NK-92 treated with Interleukin-12 subunit alpha and Interleukin-12 subunit beta, amount 100 ng/mL, for 24 hours (cell line): ENCODE measurements at regions not wholly inside any gene's neighbourhood (a gene's known extent, or its start where the extent isn't known, plus 50 kb on each side); places are given as distances from the start of the nearest gene placed in this dataset.
"Not testable (repeated sequence)": the region's sequence is repeated elsewhere in the genome, so short reads cannot be mapped to it uniquely, and the experiment has no call there.

Experiments
- DNase-seq: peaks from one replicate; lab custom pipeline; 2025; lab: John Stamatoyannopoulos, UW

DNA sequence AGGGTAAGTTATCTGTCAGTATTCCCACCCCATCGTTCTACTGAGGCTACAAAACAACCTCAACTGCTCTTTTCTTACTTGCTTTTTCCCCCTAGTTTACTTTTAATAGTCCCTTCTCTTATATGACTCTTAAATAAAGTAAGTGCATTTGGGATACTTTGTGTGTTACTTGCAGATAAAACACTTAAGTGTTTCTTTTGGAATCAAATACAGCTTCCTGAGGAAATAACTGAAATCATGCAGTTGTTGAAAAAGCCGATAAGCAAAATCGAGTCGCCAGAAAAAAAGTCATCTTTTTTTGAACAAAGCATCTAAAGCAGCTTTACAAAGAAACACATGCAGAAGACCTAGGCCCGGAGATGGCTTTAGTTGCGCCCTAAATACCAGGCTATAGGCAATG, 53.5 kb upstream of the EPB41L4A start:
- DNase-seq = no peak

DNA sequence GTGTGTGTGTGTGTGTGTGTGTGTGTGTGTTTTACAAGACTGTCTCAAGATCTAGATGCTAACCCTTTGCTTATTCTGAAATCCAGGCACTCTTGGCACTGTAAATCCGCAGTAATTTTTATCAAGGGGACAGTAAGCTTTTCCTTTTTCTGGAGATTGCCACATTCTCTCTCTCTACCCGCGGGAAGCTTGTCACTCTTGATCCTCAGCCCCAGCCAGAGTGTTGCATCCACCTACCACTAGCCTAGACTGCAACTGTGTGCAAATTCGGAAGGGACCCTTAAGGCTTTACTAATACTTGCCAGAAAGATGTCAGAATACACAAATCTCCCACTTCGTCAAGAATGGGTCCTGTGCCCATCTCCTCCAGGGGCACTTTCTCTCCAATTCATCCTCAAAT, 54.9 kb upstream of the EPB41L4A start:
- no peak for DNase-seq

DNA sequence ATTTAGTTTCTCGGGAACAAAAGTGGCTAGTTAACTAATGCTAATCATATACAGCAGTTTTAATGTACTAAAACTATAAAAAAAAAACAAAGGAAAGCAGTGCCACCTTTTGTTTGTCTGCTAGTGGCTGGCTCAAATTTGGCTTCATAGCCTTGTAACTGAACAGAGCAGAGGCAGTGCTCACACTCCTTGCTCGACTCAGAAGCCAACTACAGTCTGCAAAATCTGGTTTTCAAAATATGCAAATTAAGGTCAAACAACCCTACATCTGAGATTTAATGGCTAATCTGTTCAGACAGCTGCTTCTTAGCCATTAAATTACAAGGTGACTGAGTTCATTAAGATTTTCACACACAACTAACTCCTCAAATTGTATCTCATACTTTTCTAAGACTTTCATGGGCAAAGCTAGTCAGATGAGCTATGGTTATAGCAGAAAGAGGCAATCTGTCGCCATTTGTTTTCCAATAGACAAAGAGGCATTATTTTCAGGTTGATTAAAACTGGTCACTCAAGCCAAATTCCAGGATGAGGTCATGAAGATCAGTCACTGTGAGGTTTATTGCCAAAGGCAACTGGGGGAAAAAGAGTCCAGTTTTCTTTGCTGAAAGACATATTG, 56.8 kb upstream of the EPB41L4A start:
- DNase-seq = no peak

DNA sequence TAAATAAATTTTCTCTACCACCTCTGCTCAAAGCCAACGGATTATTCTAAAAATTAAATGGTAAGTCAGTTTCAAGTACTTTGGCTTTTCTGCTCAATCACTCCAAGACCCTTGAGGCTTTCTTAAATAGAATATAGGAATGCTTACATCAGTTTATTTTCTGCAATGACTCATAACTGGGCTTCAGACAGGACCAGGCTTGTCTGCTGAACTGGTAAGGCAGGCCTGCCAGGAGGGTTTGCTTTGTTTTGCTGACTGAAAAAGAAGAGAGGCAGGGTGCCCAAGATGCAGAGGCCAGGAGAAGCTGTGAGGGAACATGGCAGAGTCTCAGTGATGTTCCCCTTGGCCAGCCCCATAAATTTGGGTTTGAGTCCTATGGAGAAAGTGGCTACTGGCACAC, 60.3 kb upstream of the EPB41L4A start:
- DNase-seq = no peak

DNA sequence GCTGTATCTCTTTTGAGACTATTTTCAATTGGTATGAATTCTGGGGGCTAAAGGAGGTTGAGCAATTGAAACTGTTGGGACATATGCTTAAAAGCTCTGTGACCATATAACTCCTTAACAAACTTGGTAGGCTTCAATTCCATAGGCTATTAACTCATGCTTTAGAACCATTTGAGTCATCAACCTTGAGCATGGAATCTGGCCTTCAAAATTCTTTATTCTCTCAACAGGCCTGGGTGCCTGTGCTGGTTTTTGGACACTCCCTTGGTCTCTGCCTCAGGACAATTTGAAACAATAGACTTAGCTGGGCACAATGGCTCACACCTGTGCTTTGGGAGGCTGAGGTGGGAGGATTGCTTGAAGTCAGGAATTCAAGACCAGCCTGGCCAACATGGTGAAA, 61.4 kb upstream of the EPB41L4A start:
- no peak for DNase-seq

DNA sequence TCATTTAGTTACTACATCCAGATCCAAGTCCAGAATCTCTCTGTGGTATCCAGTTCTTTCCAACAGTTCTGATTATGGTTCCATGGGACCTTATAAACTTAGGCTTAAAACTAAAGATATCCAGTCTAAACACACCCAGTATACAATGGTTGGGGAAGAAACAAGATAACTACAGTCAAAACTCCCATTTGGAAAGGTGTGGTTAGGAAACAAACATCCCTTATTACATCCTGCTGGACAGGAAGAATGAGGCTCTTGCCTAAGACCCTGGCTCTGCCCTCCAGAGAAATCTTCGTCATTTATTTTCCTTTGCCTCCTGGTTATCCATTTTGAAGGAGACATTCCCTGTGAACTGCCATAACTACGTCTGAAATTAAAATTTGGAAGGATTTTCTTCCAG, 64.6 kb upstream of the EPB41L4A start:
- DNase-seq = no peak

DNA sequence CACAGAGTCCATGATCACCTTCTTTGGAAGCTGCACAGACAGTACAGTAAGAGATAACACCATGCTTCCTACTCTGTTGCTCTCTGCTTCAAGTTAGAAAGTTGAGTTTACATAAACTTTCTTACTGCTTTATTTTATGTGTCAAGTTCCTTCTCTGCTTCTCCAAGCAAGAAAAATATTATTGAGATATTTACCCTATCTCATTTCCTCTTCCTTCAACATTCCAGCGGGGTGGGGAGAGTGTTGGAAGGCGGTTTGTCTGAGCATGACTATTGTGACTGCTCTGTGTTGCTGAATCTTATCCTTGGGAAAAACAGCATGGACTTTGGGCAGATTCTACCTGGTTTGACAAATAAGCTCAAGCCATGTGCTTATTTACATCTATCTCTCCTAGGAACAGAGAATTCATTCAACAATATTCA, 66.9 kb upstream of the EPB41L4A start:
- DNase-seq = no peak

DNA sequence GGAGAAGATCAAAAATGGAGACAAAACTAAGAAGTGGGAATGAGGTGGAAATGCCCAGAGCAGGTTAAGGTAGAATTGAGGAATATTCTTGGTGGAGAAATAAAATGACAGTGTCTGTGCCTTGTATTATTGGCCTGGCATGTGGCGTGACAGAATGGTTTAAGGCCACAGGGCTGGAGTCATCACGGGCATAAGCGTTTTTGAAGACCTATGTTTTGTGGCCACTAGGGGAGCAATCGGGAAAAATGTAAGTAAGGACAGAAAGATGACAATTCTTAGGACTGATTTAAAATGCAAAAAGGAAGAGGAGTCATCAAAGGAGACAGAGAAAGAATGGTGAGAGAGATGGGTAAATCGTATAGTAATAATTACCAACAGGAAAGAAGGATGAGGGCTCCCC, 72.2 kb upstream of the EPB41L4A start:
- DNase-seq = no peak

DNA sequence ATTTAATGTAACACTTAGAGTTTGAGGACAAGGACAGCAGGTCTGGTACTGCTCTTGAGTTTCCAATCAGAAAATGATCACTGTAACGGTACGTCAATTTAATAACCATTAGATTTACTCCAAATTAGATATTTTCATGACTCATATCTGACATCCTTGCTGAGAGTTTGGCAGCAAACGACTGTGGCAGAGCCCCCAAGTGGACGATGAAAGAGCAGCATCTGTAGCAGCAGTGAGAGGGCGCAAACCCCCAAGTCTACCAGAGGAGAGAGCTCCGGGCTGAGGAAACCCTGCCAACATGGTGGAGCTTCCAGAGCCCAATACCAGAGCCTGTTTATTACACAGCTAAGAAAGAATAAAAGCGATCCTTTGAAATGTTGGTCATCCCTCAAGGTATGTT, 73.2 kb upstream of the EPB41L4A start:
- DNase-seq = peak; percentile 5

DNA sequence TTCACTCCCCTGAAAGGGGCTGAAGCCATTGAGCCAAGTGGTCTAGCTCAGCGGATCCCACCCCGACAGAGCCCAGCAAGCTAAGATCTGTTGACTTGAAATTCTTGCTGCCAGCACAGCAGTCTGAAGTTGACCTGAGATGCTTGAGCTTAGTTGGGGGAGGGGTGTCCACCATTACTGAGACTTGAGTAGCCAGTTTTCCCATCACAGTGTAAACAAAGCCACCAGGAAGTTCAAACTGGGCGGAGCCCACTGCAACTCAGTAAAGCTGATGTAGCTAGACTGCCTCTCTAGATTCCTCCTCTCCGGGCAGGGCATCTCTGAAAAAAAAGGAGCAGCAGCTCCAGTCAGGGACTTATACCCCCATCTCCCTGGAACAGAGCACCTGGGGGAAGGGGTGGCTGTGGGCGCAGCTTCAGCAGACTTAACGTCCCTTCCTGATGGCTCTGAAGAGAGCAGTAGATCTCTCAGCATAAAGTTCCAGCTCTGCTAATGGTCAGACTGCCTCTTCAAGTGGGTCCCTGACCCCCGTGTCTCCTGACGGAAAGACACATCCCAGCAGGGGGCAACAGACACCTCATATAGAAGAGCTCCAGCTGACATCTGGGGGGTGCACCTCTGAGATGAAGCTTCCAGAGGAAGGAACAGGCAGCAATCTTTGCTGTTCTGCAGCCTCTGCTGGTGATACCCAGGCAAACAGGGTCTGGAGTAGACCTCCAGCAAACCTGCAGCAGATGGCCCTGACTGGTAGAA, 84.8 kb upstream of the EPB41L4A start:
- DNase-seq = not testable (repeated sequence)

DNA sequence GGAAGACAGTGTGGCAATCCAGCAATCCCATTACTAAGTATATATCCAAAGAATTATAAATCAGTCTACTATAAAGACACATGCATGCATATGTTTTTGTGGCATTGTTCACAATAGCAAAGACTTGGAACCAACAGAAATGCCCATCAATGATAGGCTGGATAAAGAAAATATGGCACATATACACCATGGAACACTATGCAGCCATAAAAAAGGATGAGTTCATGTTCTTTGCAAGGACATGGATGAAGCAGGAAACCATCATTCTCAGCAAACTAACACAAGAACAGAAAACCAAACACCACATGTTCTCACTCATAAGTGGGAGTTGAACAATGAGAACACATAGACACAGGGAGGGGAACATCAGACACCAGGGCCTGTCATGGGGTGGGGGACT, 90.0 kb upstream of the EPB41L4A start:
- not testable (repeated sequence) for DNase-seq

DNA sequence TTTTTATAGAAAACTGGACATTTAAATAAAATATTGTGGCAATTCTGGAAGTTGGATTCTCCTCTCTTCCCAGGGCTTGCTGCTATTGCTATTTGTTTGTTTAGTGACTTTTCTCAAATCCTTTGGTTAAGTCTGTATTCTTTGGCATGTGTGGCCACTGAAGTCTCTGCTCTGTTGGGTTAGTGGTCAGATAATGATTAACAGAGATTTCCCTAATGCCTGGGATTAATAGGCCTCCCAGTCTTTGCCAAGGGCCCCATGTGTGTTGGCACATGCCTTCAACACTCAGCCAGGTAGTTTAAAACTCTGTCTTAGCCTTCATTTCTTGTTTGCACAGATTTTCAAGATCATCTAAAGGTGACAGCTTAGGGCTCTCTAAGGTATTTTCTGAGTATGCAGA, 92.8 kb upstream of the EPB41L4A start:
- DNase-seq = no peak

DNA sequence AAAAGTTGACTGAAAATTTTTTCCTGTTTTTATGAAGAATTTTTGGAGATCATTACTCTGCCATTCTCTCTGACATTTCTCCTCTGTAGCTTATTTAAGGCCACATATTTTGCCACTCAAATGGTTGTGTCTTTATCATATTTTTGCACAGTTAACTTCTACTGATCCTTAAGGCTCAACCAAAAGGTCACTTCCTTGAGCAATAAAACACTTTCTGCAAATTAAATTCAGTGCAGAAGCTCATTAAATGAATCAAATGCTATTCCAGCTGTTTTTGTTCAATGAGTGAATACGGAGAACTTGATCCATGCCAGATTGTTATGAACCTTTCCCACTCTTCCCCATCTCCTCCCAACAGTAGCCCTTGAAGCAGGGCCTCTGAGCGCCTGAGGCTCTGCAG, 93.8 kb upstream of the EPB41L4A start:
- no peak for DNase-seq

DNA sequence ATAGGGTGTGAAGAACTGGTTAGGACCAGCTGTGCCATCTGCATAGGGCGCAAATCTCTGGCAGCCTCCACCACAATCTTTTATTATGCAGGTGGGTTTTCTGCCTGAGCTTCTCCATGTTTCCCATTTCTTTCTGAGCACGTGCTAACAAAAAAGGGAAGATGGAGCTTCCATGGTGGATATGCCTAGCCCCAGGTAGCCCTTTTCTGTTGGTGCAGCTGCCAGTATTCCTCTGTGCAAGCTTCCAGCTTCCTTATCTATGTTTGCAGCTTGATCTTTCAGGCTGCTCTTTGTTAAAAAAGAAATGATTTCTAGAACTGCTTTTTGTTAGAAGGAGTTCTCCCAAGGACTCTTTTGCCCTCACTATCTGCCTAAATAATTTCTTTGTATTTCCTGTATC, 95.0 kb upstream of the EPB41L4A start:
- no peak for DNase-seq

DNA sequence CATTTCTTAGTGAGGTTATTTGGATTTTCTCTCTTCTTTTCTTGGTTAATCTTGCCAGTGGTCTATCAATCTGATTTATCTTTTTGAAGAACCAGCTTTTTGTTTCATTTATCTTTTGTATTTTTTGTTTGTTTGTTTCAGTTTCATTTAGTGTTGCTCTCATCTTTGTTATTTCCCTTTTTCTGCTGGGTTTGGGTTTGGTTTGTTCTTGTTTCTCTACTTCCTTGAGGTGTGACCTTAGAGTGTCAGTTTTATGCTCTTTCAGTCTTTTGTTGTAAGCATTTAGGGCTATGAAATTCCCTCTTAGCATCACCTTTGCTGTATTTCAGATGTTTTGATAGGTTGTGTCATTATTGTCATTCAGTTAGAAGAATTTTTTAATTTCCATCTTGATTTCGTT, 101.4 kb upstream of the EPB41L4A start:
- DNase-seq = not testable (repeated sequence)

DNA sequence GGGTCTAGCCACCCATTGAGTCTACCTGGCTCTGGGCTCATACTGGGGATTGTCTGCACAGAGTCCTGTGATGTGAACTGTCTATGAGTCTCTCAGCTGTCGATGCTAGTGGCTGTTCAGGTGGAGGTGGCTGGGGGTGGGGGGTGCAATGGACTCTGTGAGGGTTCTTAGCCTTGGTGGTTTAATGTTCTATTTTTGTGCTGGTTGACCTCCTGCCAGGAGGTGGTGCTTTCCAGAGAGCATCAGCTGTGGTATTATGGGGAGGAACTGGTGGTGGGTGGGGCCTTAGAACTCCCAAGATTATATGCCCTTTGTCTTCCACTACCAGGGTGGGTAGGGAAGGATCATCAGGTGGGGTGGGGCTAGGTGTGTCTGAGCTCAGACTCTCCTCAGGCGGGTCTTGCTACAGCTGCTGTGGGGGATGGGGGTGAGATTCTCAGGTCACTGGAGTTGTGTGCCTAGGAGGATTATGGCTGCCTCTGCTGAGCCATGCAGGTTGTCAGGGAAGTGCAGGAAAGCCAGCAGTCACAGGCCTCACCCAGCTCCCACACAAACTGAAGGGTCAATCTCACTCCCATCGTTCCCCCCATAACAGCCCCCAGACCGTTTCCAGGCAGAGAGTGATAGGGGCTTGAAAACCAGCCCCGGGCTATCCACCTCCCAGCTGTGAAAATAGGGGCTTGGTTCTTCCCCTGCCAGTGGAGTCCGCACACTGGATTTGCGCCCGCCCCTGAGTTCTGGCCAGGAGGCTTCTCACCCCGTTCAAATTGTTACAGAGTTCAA, 104.0 kb upstream of the EPB41L4A start:
- not testable (repeated sequence) for DNase-seq

DNA sequence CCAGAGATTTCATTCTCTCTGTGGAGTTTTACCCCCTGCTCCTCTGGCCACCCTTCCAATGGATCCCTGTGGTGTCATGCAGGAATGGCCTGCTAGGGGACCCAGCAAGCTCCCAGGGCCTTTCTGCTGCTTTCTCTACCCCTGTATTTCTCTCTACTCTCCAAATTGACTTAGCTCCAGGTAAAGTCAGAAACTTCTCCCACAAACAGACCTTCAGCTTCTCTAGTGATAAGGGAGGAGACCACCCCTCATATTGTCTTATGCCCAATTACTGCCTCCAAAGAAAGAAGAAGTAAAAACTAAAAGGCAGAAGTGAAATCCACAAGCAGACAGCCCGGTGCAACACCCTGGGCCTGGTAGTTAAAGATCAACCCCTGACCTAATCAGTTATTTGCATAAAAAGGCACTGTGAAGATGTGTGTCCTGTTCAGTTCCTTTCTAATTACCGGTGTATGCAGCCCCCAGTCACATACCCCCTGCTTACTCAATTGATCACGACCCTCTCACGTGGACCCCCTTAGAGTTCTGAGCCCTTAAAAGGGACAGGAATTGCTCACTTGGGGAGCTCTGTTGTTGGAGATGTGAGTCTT, 104.7 kb upstream of the EPB41L4A start:
- DNase-seq = not testable (repeated sequence)

DNA sequence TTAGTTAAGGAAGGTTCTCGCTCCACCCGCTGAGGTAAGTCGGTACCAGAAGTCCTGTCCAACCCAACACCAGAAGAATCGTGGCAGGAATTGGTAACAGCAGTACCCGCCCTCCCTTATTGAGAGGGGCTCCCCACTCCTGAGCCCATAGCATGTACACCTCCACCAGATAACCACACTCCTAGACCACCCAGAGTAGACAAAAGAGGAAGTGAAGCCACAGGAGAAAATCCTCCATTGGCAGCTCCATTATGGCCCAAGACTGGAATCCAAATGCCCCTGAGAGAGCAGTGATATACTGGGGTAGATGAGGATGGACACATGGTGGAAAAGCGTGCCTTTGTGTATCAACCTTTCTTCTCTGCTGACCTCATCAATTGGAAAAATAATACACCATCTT, 106.1 kb upstream of the EPB41L4A start:
- DNase-seq = no peak

DNA sequence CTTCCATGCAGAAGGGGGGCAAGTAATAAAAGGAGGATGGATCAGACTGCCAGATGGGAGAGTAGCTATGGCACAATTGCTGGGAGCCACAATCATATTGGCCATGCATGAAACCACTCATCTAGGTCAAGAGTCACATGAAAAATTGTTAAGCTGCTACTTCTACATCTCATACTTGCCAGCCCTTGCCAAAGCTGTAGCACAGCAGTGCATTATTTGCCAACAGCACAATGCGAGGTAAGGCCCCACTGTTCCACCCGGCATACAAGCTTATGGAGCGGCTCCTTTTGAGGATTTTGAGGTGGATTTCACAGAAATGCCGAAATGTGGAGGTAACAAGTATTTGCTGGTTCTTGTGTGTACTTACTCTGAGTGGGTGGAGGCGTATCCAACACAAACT, 109.9 kb upstream of the EPB41L4A start:
- DNase-seq = no peak

DNA sequence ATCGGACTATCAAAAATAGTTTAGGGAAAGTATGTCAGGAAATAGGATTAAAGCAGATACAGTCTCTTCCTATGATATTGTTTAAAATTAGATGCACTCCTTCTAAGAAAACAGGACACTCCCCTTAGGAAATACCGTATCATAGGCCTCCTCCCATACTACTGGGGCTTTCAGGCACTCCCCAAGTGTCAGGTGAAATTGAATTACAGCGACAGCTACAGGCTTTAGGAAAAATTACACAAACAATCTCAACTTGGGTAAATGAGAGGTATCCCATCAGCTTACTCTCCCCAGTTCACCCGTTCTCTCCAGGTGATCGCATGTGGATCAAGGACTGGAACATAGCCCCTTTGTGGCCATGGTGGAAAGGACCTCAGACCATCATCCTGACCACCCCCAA, 110.4 kb upstream of the EPB41L4A start:
- no peak for DNase-seq

DNA sequence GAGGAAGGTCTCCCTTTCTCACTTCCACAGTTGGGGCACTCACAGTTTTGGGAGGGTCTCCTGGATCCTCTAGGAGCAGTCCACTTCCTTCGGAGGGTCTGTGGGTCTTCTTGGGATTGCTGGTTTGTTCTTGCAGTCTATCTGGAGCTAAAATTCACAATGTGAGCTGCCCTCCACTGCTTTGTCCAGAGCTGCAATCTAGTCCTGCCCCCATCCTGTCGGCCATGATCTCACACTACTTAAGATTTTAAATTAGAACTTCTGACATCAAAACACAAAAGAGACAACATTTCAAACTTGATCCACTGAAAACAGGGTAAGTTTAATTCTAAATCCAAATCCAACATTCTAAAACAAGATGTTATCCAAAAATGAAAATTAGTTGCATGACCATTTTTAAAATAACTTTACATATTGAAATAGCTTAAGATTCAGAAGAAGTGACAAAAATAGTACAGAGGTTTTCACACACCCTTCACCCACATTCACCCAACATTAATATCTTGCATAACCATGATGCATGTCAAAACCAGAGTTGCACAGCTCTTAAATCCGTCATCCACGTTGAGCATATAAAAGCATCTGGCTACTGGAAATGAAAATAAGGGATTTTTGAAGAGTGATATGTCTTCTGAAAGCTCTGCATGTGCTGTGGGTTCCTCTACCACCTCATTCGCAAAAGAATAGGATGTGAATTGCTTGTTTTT, 113.7 kb upstream of the EPB41L4A start:
- no peak for DNase-seq

DNA sequence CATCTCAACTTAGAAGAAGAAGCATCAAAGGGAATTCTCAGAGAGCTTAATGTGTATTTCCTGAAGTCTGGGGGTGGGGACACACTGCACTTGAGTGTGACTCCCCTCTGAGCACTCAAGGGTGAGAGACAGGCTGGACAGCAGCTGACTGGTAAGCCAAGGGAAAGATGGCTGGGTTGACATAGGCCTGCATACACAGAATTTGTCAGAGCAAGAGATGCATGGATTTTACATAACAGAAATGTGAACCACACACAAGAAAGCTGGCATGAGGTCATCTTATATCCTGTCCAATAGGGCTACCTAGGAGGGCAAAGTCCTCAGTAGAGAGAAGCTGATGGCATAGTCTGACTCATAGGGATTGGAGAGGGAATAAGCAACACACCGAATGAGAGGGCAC, 114.3 kb upstream of the EPB41L4A start:
- DNase-seq = no peak
